GM23338 (cell line): ENCODE measurements at regions not wholly inside any gene's neighbourhood (a gene's known extent, or its start where the extent isn't known, plus 50 kb on each side); places are given as distances from the start of the nearest gene placed in this dataset.

Experiments used
- ATAC-seq: fragments of 200-7000 bp; cut with Tn5 transposase; 3 replicates; pipeline ENCODE4 v1.9.1; 2020
- DNase-seq: peaks from one replicate; pipeline ENCODE4 v3.0.0-alpha.2; 2015; ENCODE audit warnings: low spot score
- H2AFZ ChIP-seq: fragments of 200-600 bp; sonication (generic); 2 replicates; pipeline ENCODE4 v1.8.0; 2016; ENCODE audit warnings: antibody characterized with exemption, mild to moderate bottlenecking, moderate library complexity
- H3F3A ChIP-seq: fragments of 200-600 bp; sonication (generic); replicated peaks from 2 replicates; pipeline ENCODE4 v1.8.0; 2017; ENCODE audit warnings: antibody characterized with exemption, mixed run types, low read depth
- H3K27ac ChIP-seq: fragments of 200-600 bp; sonication (generic); 2 replicates; pipeline ENCODE4 v1.6.1; 2016; ENCODE audit warnings: low read depth
- H3K27me3 ChIP-seq: fragments of 200-600 bp; sonication (generic); 2 replicates; pipeline ENCODE4 v1.8.0; 2016; ENCODE audit warnings: mild to moderate bottlenecking, mixed run types, moderate library complexity; ENCODE audit not compliant: insufficient read depth
- H3K36me3 ChIP-seq: fragments of 200-600 bp; sonication (generic); 2 replicates; pipeline ENCODE4 v1.8.0; 2016; ENCODE audit warnings: mild to moderate bottlenecking; ENCODE audit not compliant: insufficient read depth
- H3K4me1 ChIP-seq: fragments of 200-600 bp; sonication (generic); 2 replicates; pipeline ENCODE4 v1.8.0; 2016; ENCODE audit warnings: mild to moderate bottlenecking, moderate library complexity; ENCODE audit not compliant: insufficient read depth
- H3K4me2 ChIP-seq: fragments of 200-600 bp; sonication (generic); 2 replicates; pipeline ENCODE4 v1.7.1; 2017; ENCODE audit warnings: mixed run types
- H3K4me3 ChIP-seq: fragments of 200-600 bp; sonication (generic); 2 replicates; pipeline ENCODE4 v1.6.1; 2016; ENCODE audit warnings: mixed run types
- H3K79me2 ChIP-seq: fragments of 200-600 bp; sonication (generic); replicated peaks from 2 replicates; pipeline ENCODE4 v1.8.0; 2017; ENCODE audit warnings: mild to moderate bottlenecking; ENCODE audit not compliant: insufficient read depth
- H3K9me2 ChIP-seq: fragments of 200-600 bp; sonication (generic); 2 replicates; pipeline ENCODE4 v1.8.0; 2017; ENCODE audit not compliant: insufficient read depth
- H4K20me1 ChIP-seq: fragments of 200-600 bp; sonication (generic); replicated peaks from 2 replicates; pipeline ENCODE4 v1.8.0; 2017; ENCODE audit warnings: mild to moderate bottlenecking; ENCODE audit not compliant: insufficient read depth
- H3K27ac Mint-ChIP-seq: 2 replicates; pipeline ENCODE4 v1.8.0; 2020; ENCODE audit warnings: inconsistent platforms, mild to moderate bottlenecking, moderate library complexity, mixed read lengths
- H3K27me3 Mint-ChIP-seq: 3 replicates; pipeline ENCODE4 v1.8.0; 2022; ENCODE audit warnings: low read depth, mild to moderate bottlenecking, moderate library complexity, mixed read lengths, inconsistent platforms; ENCODE audit not compliant: insufficient read depth, poor library complexity
- H3K36me3 Mint-ChIP-seq: 3 replicates; pipeline ENCODE4 v1.8.0; 2021; ENCODE audit warnings: low read depth, mild to moderate bottlenecking, inconsistent platforms, moderate library complexity, mixed read lengths
- H3K4me1 Mint-ChIP-seq: 3 replicates; pipeline ENCODE4 v1.8.0; 2020; ENCODE audit warnings: mild to moderate bottlenecking, inconsistent platforms, mixed read lengths
- H3K4me3 Mint-ChIP-seq: 3 replicates; pipeline ENCODE4 v1.8.0; 2021; ENCODE audit warnings: moderate library complexity, mild to moderate bottlenecking, inconsistent platforms, mixed read lengths
- H3K9me3 Mint-ChIP-seq: 3 replicates; pipeline ENCODE4 v1.8.0; 2020; ENCODE audit warnings: moderate library complexity, mild to moderate bottlenecking, inconsistent platforms, mixed read lengths
- CREB1 ChIP-seq: fragments of 250-450 bp; sonication (Bioruptor Pico); IDR thresholded peaks from 2 replicates; pipeline ENCODE4 v1.5.0; 2020; ENCODE audit warnings: low read depth, mild to moderate bottlenecking, moderate library complexity
- ETS1 ChIP-seq: IDR thresholded peaks from 2 replicates; pipeline ENCODE4 v1.6.1; 2016; ENCODE audit warnings: antibody characterized with exemption
- EZH2 ChIP-seq: fragments of 200-600 bp; sonication (generic); IDR thresholded peaks from one replicate; pipeline ENCODE4 v1.8.0; 2017; ENCODE audit warnings: antibody characterized with exemption, mild to moderate bottlenecking, low read depth; ENCODE audit not compliant: unreplicated experiment
- JUNB ChIP-seq: IDR thresholded peaks from one replicate; pipeline ENCODE4 v1.6.1; 2016; ENCODE audit warnings: antibody characterized with exemption; ENCODE audit not compliant: unreplicated experiment
- NANOG ChIP-seq: IDR thresholded peaks from 2 replicates; pipeline ENCODE4 v1.6.1; 2016; ENCODE audit warnings: antibody characterized with exemption, borderline replicate concordance
- POLR2AphosphoS5 ChIP-seq: IDR thresholded peaks from 2 replicates; pipeline ENCODE4 v1.6.1; 2016; ENCODE audit warnings: antibody characterized with exemption, low read depth
- STAT1 ChIP-seq: IDR thresholded peaks from one replicate; pipeline ENCODE4 v1.6.1; 2016; ENCODE audit warnings: antibody characterized with exemption; ENCODE audit not compliant: unreplicated experiment
- ZNF114 ChIP-seq: fragments of 250-450 bp; sonication (Bioruptor Pico); IDR thresholded peaks from 2 replicates; pipeline ENCODE4 v1.5.0; 2020; ENCODE audit warnings: mild to moderate bottlenecking, moderate library complexity
- ZNF331 ChIP-seq: fragments of 250-450 bp; sonication (Bioruptor Pico); IDR thresholded peaks from 2 replicates; pipeline ENCODE4 v1.5.0; 2020; ENCODE audit warnings: low read depth, mild to moderate bottlenecking, moderate library complexity
- TF ChIP-seq, protein P1 (sequence below): IDR thresholded peaks from one replicate; pipeline ENCODE4 v1.6.1; 2018; ENCODE audit warnings: antibody characterized with exemption; ENCODE audit not compliant: unreplicated experiment
- TF ChIP-seq, protein P2 (sequence below), 2 experiments: fragments of 200-600 bp in 1 of 2; sonication (generic) in 1 of 2; conservative IDR thresholded peaks; 2 replicates each; pipeline versions ENCODE4 v1.5.1 to v1.6.1; 2016 to 2017; ENCODE audit warnings: antibody characterized with exemption in 2 of 2, low read depth in 2 of 2, mild to moderate bottlenecking in 2 of 2, moderate library complexity in 1 of 2

DNA sequence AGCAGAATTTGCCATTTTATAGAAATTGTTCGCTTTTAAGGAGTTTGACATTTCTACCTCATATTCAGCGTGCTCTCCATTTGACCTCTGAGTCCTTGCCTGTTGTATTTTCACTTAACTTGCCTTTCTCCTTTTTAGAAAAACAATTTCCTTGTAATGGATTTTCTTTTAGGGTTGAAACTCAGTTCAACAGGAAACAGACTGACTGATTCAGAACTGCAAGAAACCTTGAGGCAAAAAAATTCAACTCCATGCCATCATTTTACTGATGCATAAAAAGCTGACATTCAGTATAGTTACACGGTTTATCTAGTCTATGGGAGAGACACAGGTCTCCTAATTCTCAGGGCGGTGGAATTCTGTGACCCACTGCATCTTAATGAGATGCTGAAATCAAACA lies 59.8 kb downstream of the MRPS30 start:
- no peaks in the 10 kb centered on the region for H3K9me3 Mint-ChIP-seq
- H3K4me1 Mint-ChIP-seq: no peaks in the 10 kb centered on the region
- Histone ChIP-seq H3F3A (no peaks in the 10 kb centered on the region), H3K27ac (no peak overlapping the region), H3K9me2 (no peaks in the 10 kb centered on the region), H3K4me2 (no peak overlapping the region), H2AFZ (no peak overlapping the region), H3K27me3 (no peaks in the 10 kb centered on the region), H4K20me1 (no peaks in the 10 kb centered on the region), H3K4me3 (no peak overlapping the region), H3K36me3 (no peaks in the 10 kb centered on the region), H3K4me1 (no peaks in the 10 kb centered on the region), H3K79me2 (no peaks in the 10 kb centered on the region)
- DNase-seq (no peak), ATAC-seq (no peak)
- peaks cover 2% of the 10 kb centered on the region for H3K27me3 Mint-ChIP-seq
- H3K4me3 Mint-ChIP-seq: no peak overlapping the region
- no peaks in the 10 kb centered on the region for H3K36me3 Mint-ChIP-seq
- H3K27ac Mint-ChIP-seq: no peak overlapping the region
- TF ChIP-seq STAT1: no peak
- no peak for TF ChIP-seq EZH2
- TF ChIP-seq ZNF331 (CRISPR knock-in tag): no peak
- TF ChIP-seq, protein P1, sequence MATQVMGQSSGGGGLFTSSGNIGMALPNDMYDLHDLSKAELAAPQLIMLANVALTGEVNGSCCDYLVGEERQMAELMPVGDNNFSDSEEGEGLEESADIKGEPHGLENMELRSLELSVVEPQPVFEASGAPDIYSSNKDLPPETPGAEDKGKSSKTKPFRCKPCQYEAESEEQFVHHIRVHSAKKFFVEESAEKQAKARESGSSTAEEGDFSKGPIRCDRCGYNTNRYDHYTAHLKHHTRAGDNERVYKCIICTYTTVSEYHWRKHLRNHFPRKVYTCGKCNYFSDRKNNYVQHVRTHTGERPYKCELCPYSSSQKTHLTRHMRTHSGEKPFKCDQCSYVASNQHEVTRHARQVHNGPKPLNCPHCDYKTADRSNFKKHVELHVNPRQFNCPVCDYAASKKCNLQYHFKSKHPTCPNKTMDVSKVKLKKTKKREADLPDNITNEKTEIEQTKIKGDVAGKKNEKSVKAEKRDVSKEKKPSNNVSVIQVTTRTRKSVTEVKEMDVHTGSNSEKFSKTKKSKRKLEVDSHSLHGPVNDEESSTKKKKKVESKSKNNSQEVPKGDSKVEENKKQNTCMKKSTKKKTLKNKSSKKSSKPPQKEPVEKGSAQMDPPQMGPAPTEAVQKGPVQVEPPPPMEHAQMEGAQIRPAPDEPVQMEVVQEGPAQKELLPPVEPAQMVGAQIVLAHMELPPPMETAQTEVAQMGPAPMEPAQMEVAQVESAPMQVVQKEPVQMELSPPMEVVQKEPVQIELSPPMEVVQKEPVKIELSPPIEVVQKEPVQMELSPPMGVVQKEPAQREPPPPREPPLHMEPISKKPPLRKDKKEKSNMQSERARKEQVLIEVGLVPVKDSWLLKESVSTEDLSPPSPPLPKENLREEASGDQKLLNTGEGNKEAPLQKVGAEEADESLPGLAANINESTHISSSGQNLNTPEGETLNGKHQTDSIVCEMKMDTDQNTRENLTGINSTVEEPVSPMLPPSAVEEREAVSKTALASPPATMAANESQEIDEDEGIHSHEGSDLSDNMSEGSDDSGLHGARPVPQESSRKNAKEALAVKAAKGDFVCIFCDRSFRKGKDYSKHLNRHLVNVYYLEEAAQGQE: no peak
- no peak for TF ChIP-seq ETS1
- TF ChIP-seq JUNB: no peak
- no peak for TF ChIP-seq CREB1 (CRISPR knock-in tag)

DNA sequence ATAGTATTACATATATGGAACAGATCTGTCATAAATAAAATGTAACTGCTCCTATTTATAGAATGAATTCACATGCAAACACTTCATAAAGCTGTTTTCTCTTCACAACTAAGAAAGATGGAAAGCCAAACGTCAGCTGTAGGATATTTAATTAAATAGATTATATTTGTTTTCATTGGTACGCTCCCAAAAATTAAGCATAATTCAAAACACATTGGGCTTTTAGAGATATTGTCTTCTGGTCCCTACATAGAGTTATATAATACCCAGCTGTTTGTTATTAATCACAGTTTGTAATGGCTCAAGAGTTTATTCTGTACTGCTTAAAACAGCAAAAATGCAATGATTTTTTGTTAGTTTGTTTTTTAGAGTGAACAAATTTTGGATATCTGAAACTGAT lies 61.2 kb downstream of the MRPS30 start:
- H4K20me1 ChIP-seq: no peaks in the 10 kb centered on the region
- Mint-ChIP-seq H3K9me3 (no peaks in the 10 kb centered on the region), H3K4me1 (no peaks in the 10 kb centered on the region)
- TF ChIP-seq, protein P2, sequence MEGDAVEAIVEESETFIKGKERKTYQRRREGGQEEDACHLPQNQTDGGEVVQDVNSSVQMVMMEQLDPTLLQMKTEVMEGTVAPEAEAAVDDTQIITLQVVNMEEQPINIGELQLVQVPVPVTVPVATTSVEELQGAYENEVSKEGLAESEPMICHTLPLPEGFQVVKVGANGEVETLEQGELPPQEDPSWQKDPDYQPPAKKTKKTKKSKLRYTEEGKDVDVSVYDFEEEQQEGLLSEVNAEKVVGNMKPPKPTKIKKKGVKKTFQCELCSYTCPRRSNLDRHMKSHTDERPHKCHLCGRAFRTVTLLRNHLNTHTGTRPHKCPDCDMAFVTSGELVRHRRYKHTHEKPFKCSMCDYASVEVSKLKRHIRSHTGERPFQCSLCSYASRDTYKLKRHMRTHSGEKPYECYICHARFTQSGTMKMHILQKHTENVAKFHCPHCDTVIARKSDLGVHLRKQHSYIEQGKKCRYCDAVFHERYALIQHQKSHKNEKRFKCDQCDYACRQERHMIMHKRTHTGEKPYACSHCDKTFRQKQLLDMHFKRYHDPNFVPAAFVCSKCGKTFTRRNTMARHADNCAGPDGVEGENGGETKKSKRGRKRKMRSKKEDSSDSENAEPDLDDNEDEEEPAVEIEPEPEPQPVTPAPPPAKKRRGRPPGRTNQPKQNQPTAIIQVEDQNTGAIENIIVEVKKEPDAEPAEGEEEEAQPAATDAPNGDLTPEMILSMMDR (conservative IDR thresholded peaks at IDR 0.05; ENCODE audit: low read depth in 2 of 2): no peak
- TF ChIP-seq ETS1: no peak
- no peak for TF ChIP-seq JUNB
- no peak for TF ChIP-seq NANOG
- TF ChIP-seq POLR2AphosphoS5: no peak
- TF ChIP-seq ZNF114 (CRISPR knock-in tag): no peak

More for the DNA sequence above, 61.2 kb downstream of the MRPS30 start:
- Mint-ChIP-seq H3K27ac (no peak overlapping the region), H3K4me3 (no peak overlapping the region), H3K36me3 (no peaks in the 10 kb centered on the region), H3K27me3 (peaks cover 2% of the 10 kb centered on the region)
- Histone ChIP-seq H3K4me2 (no peak overlapping the region), H3K79me2 (no peaks in the 10 kb centered on the region), H3K36me3 (no peaks in the 10 kb centered on the region), H2AFZ (no peak overlapping the region), H3K4me3 (no peak overlapping the region), H3K27me3 (no peaks in the 10 kb centered on the region), H3K27ac (no peak overlapping the region), H3F3A (no peaks in the 10 kb centered on the region), H3K4me1 (no peaks in the 10 kb centered on the region), H3K9me2 (no peaks in the 10 kb centered on the region)
- ATAC-seq (no peak), DNase-seq (no peak)
